Astrocyte (in vitro differentiated cells and primary cell): ENCODE measurements at regions not wholly inside any gene's neighbourhood (a gene's known extent, or its start where the extent isn't known, plus 50 kb on each side); places are given as distances from the start of the nearest gene placed in this dataset.

Source experiments
- DNase-seq: peaks from one replicate; pipeline ENCODE4 v3.0.0-alpha.2; 2010; ENCODE audit warnings: low read depth
- FAIRE-seq: peaks from 2 replicates; lab custom pipeline; 2011; peaks lifted over from hg19 to GRCh38; lab: Jason Lieb, UNC
- H2AFZ ChIP-seq: 2 replicates; pipeline ENCODE4 v1.6.0; 2012; ENCODE audit warnings: low read depth, low read length, inconsistent platforms
- H3K27ac ChIP-seq: 2 replicates; pipeline ENCODE4 v1.5.1; 2011; ENCODE audit warnings: low read depth, low read length, inconsistent platforms
- H3K27me3 ChIP-seq: 2 replicates; pipeline ENCODE4 v1.6.0; 2011; ENCODE audit warnings: low read length, inconsistent platforms; ENCODE audit not compliant: insufficient read depth
- H3K36me3 ChIP-seq: 2 replicates; pipeline ENCODE4 v1.5.1; 2011; ENCODE audit warnings: low read length, inconsistent platforms; ENCODE audit not compliant: insufficient read depth
- H3K4me1 ChIP-seq: 2 replicates; pipeline ENCODE4 v1.5.1; 2011; ENCODE audit warnings: low read length, inconsistent platforms; ENCODE audit not compliant: insufficient read depth
- H3K4me2 ChIP-seq: 2 replicates; pipeline ENCODE4 v1.6.0; 2012; ENCODE audit warnings: low read length, inconsistent platforms
- H3K4me3 ChIP-seq: 2 replicates; pipeline ENCODE4 v1.5.1; 2011; ENCODE audit warnings: low read depth, mild to moderate bottlenecking, low read length, inconsistent platforms; ENCODE audit not compliant: insufficient read depth
- H3K79me2 ChIP-seq: 2 replicates; pipeline ENCODE4 v1.6.0; 2012; ENCODE audit warnings: mild to moderate bottlenecking, low read length, inconsistent platforms; ENCODE audit not compliant: insufficient read depth
- H3K9ac ChIP-seq: 2 replicates; pipeline ENCODE4 v1.6.0; 2012; ENCODE audit warnings: mild to moderate bottlenecking, low read length, inconsistent platforms
- H3K9me3 ChIP-seq: 2 replicates; pipeline ENCODE4 v1.5.1; 2012; ENCODE audit warnings: low read depth, mild to moderate bottlenecking, low read length, inconsistent platforms; ENCODE audit not compliant: insufficient read depth
- H4K20me1 ChIP-seq: 2 replicates; pipeline ENCODE4 v1.6.0; 2012; ENCODE audit warnings: low read length, inconsistent platforms; ENCODE audit not compliant: insufficient read depth
- H3K27ac Mint-ChIP-seq: one replicate; pipeline ENCODE4 v1.8.0; 2021; ENCODE audit warnings: mild to moderate bottlenecking, mixed read lengths; ENCODE audit not compliant: unreplicated experiment
- H3K27me3 Mint-ChIP-seq: one replicate; pipeline ENCODE4 v1.8.0; 2021; ENCODE audit warnings: low read depth, mixed read lengths; ENCODE audit not compliant: unreplicated experiment
- H3K36me3 Mint-ChIP-seq: one replicate; pipeline ENCODE4 v1.8.0; 2021; ENCODE audit warnings: low read depth, mixed read lengths; ENCODE audit not compliant: unreplicated experiment
- H3K4me1 Mint-ChIP-seq: one replicate; pipeline ENCODE4 v1.8.0; 2021; ENCODE audit warnings: low read depth, mixed read lengths; ENCODE audit not compliant: unreplicated experiment
- H3K4me3 Mint-ChIP-seq: one replicate; pipeline ENCODE4 v1.8.0; 2021; ENCODE audit warnings: mild to moderate bottlenecking, moderate library complexity, mixed read lengths; ENCODE audit not compliant: unreplicated experiment
- H3K9me3 Mint-ChIP-seq: one replicate; pipeline ENCODE4 v1.8.0; 2021; ENCODE audit warnings: mild to moderate bottlenecking, mixed read lengths; ENCODE audit not compliant: unreplicated experiment
- CTCF ChIP-seq: IDR thresholded peaks from 2 replicates; pipeline ENCODE4 v1.5.1; 2011; ENCODE audit warnings: low read depth, mild to moderate bottlenecking, inconsistent platforms, low read length, moderate library complexity; ENCODE audit not compliant: insufficient read depth
- EZH2 ChIP-seq: IDR thresholded peaks from 2 replicates; pipeline ENCODE4 v1.6.1; 2012; ENCODE audit warnings: mild to moderate bottlenecking, low read length, inconsistent platforms; ENCODE audit not compliant: insufficient read depth

- Histone ChIP-seq H3K27ac (no peak overlapping the region), H3K4me1 (no peaks in the 10 kb centered on the region), H3K9ac (no peak overlapping the region), H3K79me2 (no peaks in the 10 kb centered on the region), H3K36me3 (no peaks in the 10 kb centered on the region), H3K4me2 (no peak overlapping the region), H2AFZ (no peak overlapping the region), H3K27me3 (peaks cover 32% of the 10 kb centered on the region), H3K9me3 (no peaks in the 10 kb centered on the region), H4K20me1 (no peaks in the 10 kb centered on the region), H3K4me3 (no peak overlapping the region)
- peaks cover 10% of the 10 kb centered on the region for H3K4me1 Mint-ChIP-seq
- DNase-seq: no peak
- H3K27ac Mint-ChIP-seq: no peak overlapping the region
- no peak for FAIRE-seq
- no peak overlapping the region for H3K4me3 Mint-ChIP-seq
- H3K27me3 Mint-ChIP-seq: peaks cover 26% of the 10 kb centered on the region
- no peak for TF ChIP-seq EZH2
- no peak for TF ChIP-seq CTCF
- H3K36me3 Mint-ChIP-seq: no peaks in the 10 kb centered on the region
- H3K9me3 Mint-ChIP-seq: peaks cover 5% of the 10 kb centered on the region
Observed at GRCh38 chr5:172505403-172505759, 51.1 kb upstream of the SH3PXD2B start.

DNA sequence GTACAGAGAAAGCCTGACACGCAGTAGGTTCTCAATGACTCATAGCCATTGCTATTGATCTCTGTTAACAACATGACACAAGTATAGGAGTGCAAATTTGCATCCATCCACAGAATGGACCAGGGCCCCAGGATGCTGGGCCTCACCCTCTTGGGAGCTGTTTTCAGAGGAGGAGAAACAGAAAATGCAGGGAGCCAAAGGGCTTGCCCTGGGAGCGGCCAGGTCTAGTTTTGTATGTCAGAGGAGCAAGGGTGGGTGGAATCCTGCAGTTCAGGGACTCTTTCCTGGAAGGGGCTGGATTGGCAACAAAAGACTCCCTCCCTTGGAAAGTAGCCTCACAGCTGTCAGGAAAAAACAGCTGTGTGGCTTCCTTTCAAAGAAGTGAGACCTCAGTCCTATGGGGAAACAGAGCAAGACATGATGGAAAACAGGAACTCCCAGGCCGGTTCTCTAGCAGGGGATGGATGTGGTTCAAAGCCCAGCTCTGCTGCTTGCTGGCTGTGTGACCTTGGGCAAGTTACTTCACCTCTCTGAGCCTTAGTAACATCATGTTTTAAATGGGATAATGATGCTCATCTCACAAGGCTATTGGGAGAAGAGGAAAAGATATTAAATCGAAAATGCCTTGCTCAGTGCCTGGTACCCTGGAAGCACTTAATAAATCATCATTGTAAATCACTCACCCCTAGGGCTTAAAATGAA is 50.5 kb upstream of the SH3PXD2B start:
- H3K79me2 ChIP-seq: no peaks in the 10 kb centered on the region
- H3K4me2 ChIP-seq: no peak overlapping the region
- Mint-ChIP-seq H3K4me3 (no peak overlapping the region), H3K9me3 (peaks cover 3% of the 10 kb centered on the region), H3K4me1 (peaks cover 10% of the 10 kb centered on the region), H3K27me3 (peaks cover 22% of the 10 kb centered on the region), H3K36me3 (no peaks in the 10 kb centered on the region), H3K27ac (no peak overlapping the region)
- FAIRE-seq (no peak), DNase-seq (no peak)
- H2AFZ ChIP-seq: no peak overlapping the region
- H3K27me3 ChIP-seq: peaks cover 32% of the 10 kb centered on the region
- no peak for TF ChIP-seq EZH2
- TF ChIP-seq CTCF: no peak
- H3K9ac ChIP-seq: no peak overlapping the region
- no peaks in the 10 kb centered on the region for H4K20me1 ChIP-seq
- H3K9me3 ChIP-seq: no peaks in the 10 kb centered on the region
- no peak overlapping the region for H3K27ac ChIP-seq
- no peak overlapping the region for H3K4me3 ChIP-seq
- H3K36me3 ChIP-seq: no peaks in the 10 kb centered on the region
- H3K4me1 ChIP-seq: no peaks in the 10 kb centered on the region

- Mint-ChIP-seq H3K36me3 (no peaks in the 10 kb centered on the region), H3K4me1 (peaks cover 10% of the 10 kb centered on the region), H3K4me3 (no peak overlapping the region), H3K27ac (no peak overlapping the region), H3K27me3 (peaks cover 17% of the 10 kb centered on the region), H3K9me3 (peaks cover 2% of the 10 kb centered on the region)
- H3K4me3 ChIP-seq: no peak overlapping the region
- no peak overlapping the region for H3K4me2 ChIP-seq
- FAIRE-seq (no peak), DNase-seq (no peak)
- H3K27me3 ChIP-seq: peaks cover 27% of the 10 kb centered on the region
- TF ChIP-seq CTCF (no peak), EZH2 (no peak)
- no peaks in the 10 kb centered on the region for H3K4me1 ChIP-seq
- H3K36me3 ChIP-seq: no peaks in the 10 kb centered on the region
- H2AFZ ChIP-seq: no peak overlapping the region
- no peaks in the 10 kb centered on the region for H4K20me1 ChIP-seq
- H3K27ac ChIP-seq: no peak overlapping the region
- no peaks in the 10 kb centered on the region for H3K79me2 ChIP-seq
- no peak overlapping the region for H3K9ac ChIP-seq
- H3K9me3 ChIP-seq: no peaks in the 10 kb centered on the region
Observed at GRCh38 chr5:172503925-172504700, 49.8 kb upstream of the SH3PXD2B start.
